ENCODE measurements at regions not wholly inside any gene's neighbourhood (a gene's known extent, or its start where the extent isn't known, plus 50 kb on each side); places are given as distances from the start of the nearest gene placed in this dataset.
"Not testable (repeated sequence)": the region's sequence is repeated elsewhere in the genome, so short reads cannot be mapped to it uniquely, and the experiment has no call there.

DNA sequence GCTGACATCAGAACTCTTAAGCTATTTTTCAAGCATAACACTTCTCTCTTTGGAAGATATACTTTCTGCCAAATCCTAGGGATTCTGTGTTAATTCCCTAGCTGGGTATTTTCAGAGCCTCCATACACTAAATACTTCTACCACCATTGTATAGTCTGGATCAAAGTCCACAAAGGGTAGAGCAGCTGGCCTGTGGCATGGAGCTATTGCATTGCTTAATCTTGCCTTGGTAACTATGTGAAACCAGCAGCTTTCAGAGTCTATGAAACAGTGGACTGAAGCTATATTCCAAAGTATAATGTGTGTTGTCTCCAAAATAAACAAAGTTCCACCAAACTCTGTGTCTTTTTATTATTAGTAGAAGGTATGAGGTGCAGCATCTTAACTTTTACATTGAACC lies 296.9 kb upstream of the CDH19 start:
- DNase-seq (ENCODE audit: low read depth), result no peak
- TF ChIP-seq, protein P1, sequence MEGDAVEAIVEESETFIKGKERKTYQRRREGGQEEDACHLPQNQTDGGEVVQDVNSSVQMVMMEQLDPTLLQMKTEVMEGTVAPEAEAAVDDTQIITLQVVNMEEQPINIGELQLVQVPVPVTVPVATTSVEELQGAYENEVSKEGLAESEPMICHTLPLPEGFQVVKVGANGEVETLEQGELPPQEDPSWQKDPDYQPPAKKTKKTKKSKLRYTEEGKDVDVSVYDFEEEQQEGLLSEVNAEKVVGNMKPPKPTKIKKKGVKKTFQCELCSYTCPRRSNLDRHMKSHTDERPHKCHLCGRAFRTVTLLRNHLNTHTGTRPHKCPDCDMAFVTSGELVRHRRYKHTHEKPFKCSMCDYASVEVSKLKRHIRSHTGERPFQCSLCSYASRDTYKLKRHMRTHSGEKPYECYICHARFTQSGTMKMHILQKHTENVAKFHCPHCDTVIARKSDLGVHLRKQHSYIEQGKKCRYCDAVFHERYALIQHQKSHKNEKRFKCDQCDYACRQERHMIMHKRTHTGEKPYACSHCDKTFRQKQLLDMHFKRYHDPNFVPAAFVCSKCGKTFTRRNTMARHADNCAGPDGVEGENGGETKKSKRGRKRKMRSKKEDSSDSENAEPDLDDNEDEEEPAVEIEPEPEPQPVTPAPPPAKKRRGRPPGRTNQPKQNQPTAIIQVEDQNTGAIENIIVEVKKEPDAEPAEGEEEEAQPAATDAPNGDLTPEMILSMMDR (conservative IDR thresholded peaks at IDR 0.05; ENCODE audit: low read depth, low read length), result no peak
- no peak overlapping the region for H3K4me3 ChIP-seq (ENCODE audit: low read length)

DNA sequence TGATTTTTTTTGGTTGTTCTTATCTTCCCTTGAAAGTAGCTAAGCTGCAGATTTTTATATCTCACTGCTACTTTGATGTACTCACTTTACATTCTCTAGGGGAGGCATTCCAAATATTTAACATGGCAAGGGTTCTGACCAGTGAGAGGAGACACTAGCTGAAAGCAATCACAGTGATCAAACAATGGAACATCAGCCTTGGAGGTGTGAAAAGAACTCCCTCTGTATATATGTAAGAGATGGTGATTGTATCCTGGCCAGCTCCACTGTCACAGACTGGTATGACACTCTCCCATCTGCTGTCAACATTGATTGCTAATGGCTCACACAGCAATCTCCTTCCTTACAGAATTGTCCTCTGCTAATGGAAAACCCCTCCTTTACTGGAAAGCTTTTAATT lies 291.7 kb upstream of the CDH19 start:
- no peak for DNase-seq (ENCODE audit: low read depth)
- H3K4me3 ChIP-seq (ENCODE audit: low read length), result no peak overlapping the region
- TF ChIP-seq, protein P1 (conservative IDR thresholded peaks at IDR 0.05; ENCODE audit: low read depth, low read length), result no peak

DNA sequence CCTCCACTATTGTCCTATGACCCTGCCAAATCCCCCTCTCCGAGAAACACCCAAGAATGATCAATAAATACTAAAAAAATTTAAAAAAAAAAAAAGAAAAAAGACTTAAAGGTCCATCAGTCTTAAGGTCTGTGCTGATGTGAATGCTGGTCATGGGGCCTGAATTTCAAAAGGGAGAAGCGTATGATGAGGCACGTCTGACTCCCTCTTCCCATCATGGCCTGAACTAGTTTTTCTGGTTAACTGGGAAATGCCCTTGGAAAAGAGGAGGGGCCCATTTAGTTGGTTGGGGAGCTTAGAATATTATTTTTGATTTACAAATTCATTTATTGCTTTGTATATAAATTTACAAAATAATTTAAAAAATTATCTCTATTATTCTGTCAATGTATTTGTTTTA lies 291.0 kb upstream of the CDH19 start:
- H3K4me3 ChIP-seq (ENCODE audit: low read length), result no peak overlapping the region
- TF ChIP-seq, protein P1 (conservative IDR thresholded peaks at IDR 0.05; ENCODE audit: low read depth, low read length), result no peak
- no peak for DNase-seq (ENCODE audit: low read depth)

DNA sequence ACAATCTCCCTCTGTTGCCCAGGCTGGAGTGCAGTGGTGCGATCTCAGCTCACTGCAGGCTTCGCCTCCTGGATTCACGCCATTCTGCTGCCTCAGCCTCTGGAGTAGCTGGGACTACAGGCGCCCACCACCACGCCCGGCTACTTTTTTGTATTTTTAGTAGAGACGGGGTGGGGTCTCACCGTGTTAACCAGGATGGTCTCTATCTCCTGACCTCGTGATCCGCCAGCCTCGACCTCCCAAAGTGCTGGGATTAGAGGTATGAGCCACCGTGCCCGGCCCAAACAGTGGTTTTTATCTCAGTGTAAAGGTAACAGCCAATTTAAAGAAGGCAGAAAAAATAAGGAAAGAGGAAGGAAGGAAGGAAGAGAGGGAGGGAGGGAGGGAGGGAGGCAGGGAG lies 288.5 kb upstream of the CDH19 start:
- DNase-seq (ENCODE audit: low read depth); H3K4me3 ChIP-seq (ENCODE audit: low read length): not testable (repeated sequence)

DNA sequence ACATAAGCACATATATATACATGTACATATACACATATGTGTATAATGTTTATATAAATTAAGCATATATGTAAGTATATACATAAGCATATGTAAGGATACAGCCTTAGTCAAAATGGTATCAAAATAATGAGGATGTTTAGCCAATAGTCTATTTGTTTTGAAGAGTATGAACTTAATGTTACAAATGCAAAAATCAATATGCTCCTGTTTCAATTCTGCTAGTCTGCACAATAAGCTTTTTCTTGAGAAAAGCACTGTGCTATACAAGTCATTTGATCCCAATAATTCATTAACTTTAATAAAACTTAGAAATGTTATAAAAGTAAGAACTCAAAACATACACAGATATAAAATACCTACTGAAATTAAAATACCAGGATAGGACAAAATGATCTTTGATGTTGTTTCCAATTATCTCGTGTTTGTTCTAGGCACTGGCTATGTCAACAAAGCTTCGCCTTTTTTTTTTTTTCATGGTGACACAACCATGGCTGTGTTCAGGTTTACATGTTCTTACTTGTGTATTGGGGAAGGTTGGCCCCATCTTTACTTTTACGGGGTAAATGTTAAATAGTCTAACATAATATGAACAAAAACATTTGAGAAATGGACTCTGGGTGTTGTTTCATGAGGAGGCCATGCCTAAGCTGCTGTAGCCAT lies 271.1 kb upstream of the CDH19 start:
- DNase-seq (ENCODE audit: low read depth), result no peak
- TF ChIP-seq, protein P1 (conservative IDR thresholded peaks at IDR 0.05; ENCODE audit: low read depth, low read length), result no peak
- H3K4me3 ChIP-seq (ENCODE audit: low read length), result no peak overlapping the region

DNA sequence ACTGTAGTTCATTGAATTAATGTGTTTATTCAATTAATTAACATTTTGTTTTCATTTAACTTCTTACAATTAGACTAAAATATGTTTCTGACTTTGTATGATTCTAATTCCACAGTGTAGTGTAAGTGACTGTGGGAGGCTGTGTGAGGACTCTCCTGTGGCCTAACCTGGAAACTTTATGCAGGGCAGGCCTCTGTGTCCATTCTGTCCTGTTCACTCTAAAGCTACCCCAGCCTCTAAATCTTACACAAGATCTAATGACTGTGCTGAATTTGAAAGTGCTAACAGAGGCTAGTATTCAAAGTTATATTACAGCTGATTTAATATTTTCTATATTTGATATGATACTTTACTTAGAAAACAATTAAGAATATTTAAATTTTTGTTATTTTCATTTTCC lies 270.5 kb upstream of the CDH19 start:
- DNase-seq (ENCODE audit: low read depth), result no peak
- TF ChIP-seq, protein P1 (conservative IDR thresholded peaks at IDR 0.05; ENCODE audit: low read depth, low read length), result no peak
- no peak overlapping the region for H3K4me3 ChIP-seq (ENCODE audit: low read length)

DNA sequence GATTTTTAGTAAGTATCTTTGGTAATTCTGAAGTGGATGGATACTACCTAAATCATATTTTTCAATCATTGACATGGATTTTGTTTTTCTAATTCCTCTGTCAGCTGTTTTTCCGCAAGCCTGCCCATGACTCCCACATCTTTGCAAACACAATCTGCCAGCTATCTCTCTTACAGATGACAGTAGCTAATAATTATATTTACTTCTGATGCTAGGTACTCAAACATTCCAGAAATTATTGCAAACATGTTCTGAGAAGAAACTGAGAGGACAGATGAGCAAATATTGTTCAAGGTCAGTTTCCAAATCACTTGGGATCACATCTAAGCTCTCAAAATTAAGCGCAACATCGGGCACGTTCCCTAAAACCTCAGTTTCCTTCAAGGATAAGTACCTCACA lies 270.0 kb upstream of the CDH19 start:
- H3K4me3 ChIP-seq (ENCODE audit: low read length), result no peak overlapping the region
- DNase-seq (ENCODE audit: low read depth), result no peak
- TF ChIP-seq, protein P1 (conservative IDR thresholded peaks at IDR 0.05; ENCODE audit: low read depth, low read length), result no peak
